PC-9 (cell line): ENCODE measurements at regions not wholly inside any gene's neighbourhood (a gene's known extent, or its start where the extent isn't known, plus 50 kb on each side); places are given as distances from the start of the nearest gene placed in this dataset.

Experiments
- BruUV-seq: library from RNA; stranded (reverse); fragments of 400-500 nt; replicated peaks from 2 replicates; lab custom pipeline; 2021; lab: Mats Ljungman, UMichigan
- CTCF ChIA-PET: fragments of 300-600 bp; sonication (Branson Sonifier 250); formaldehyde crosslinking; loops from one replicate; lab custom pipeline; 2022; ENCODE audit warnings: antibody characterized with exemption; lab: Charles Lee
- POLR2A ChIA-PET: fragments of 300-600 bp; sonication (Branson Sonifier 250); formaldehyde crosslinking; loops from one replicate; lab custom pipeline; 2022; ENCODE audit warnings: antibody characterized with exemption; ENCODE audit not compliant: unreplicated experiment; lab: Charles Lee
- DNase-seq, 2 experiments: peaks; one replicate each; pipeline versions ENCODE4 v3.0.0 to v3.0.0-alpha.2; 2015 to 2022; ENCODE audit warnings: mixed read lengths in 1 of 2
- H2AFZ ChIP-seq: fragments of 200-600 bp; sonication (generic); 2 replicates; pipeline ENCODE4 v1.8.1; 2017; ENCODE audit warnings: antibody characterized with exemption
- H3F3A ChIP-seq: fragments of 200-600 bp; sonication (generic); 2 replicates; pipeline ENCODE4 v1.8.1; 2017; ENCODE audit warnings: antibody characterized with exemption, mild to moderate bottlenecking, low read depth; ENCODE audit not compliant: insufficient read depth
- H3K27ac ChIP-seq: fragments of 200-600 bp; sonication (generic); 2 replicates; pipeline ENCODE4 v1.6.1; 2016; ENCODE audit warnings: mixed run types
- H3K27me3 ChIP-seq: fragments of 200-600 bp; sonication (generic); 2 replicates; pipeline ENCODE4 v1.6.1; 2016; ENCODE audit warnings: low read depth, mixed run types; ENCODE audit not compliant: insufficient read depth
- H3K36me3 ChIP-seq: fragments of 200-600 bp; sonication (generic); 2 replicates; pipeline ENCODE4 v1.6.1; 2016; ENCODE audit warnings: low read depth, mixed run types
- H3K4me1 ChIP-seq: fragments of 200-600 bp; sonication (generic); replicated peaks from 2 replicates; pipeline ENCODE4 v1.6.1; 2016; ENCODE audit warnings: mixed run types; ENCODE audit not compliant: insufficient read depth
- H3K4me2 ChIP-seq: fragments of 200-600 bp; sonication (generic); 2 replicates; pipeline ENCODE4 v1.6.1; 2017; ENCODE audit warnings: mixed run types
- H3K4me3 ChIP-seq: fragments of 200-600 bp; sonication (generic); 2 replicates; pipeline ENCODE4 v1.6.1; 2016; ENCODE audit warnings: mixed run types
- H3K79me2 ChIP-seq: fragments of 200-600 bp; sonication (generic); 2 replicates; pipeline ENCODE4 v1.6.1; 2017; ENCODE audit warnings: low read depth, mixed run types
- H3K9me2 ChIP-seq: fragments of 200-600 bp; sonication (generic); 2 replicates; pipeline ENCODE4 v1.8.1; 2017; ENCODE audit warnings: mild to moderate bottlenecking; ENCODE audit not compliant: insufficient read depth
- H3K9me3 ChIP-seq: fragments of 200-600 bp; sonication (generic); 2 replicates; pipeline ENCODE4 v1.8.1; 2016; ENCODE audit warnings: low read depth; ENCODE audit not compliant: insufficient read depth
- H4K20me1 ChIP-seq: fragments of 200-600 bp; sonication (generic); 2 replicates; pipeline ENCODE4 v1.8.1; 2017; ENCODE audit not compliant: insufficient read depth
- CTCF ChIP-seq: fragments of 200-600 bp; sonication (generic); conservative IDR thresholded peaks from 2 replicates; pipeline ENCODE4 v1.6.1; 2017; ENCODE audit warnings: mixed run types, antibody characterized with exemption, mild to moderate bottlenecking, moderate library complexity
- EZH2 ChIP-seq: fragments of 200-600 bp; sonication (generic); IDR thresholded peaks from 2 replicates; pipeline ENCODE4 v1.8.0; 2017; ENCODE audit warnings: antibody characterized with exemption, low read depth
- intact Hi-C: fragments of 100-400 bp; cut with micrococcal nuclease; formaldehyde crosslinking; loops from one replicate; pipeline ENCODE4 v1.10.0; 2022; ENCODE audit not compliant: unreplicated experiment

GRCh38 chr6:21648475-21649050 is 55.0 kb downstream of the SOX4 start:
- Histone ChIP-seq H3K4me2 (no peak overlapping the region), H3K4me3 (no peak overlapping the region), H3F3A (no peaks in the 10 kb centered on the region), H3K9me2 (no peaks in the 10 kb centered on the region), H3K27ac (no peak overlapping the region), H3K27me3 (no peaks in the 10 kb centered on the region), H4K20me1 (no peaks in the 10 kb centered on the region), H3K36me3 (no peaks in the 10 kb centered on the region), H3K4me1 (no peaks in the 10 kb centered on the region), H3K79me2 (no peaks in the 10 kb centered on the region), H2AFZ (no peak overlapping the region), H3K9me3 (no peaks in the 10 kb centered on the region)
- TF ChIP-seq EZH2 = no peak
- no peak for TF ChIP-seq CTCF
- ChIA-PET CTCF (no interaction called here), POLR2A (no interaction called here)
- no TSS peak for BruUV-seq
- DNase-seq = no peak
- intact Hi-C loops = no loop called here

GRCh38 chr6:21653323-21653722 is 59.8 kb downstream of the SOX4 start:
- no peak overlapping the region for H3K4me2 ChIP-seq
- H3K9me3 ChIP-seq = no peaks in the 10 kb centered on the region
- intact Hi-C loops = no loop called here
- TF ChIP-seq EZH2 = no peak
- TF ChIP-seq CTCF = no peak
- H3K27ac ChIP-seq = no peak overlapping the region
- H2AFZ ChIP-seq = no peak overlapping the region
- CTCF ChIA-PET = no interaction called here
- H3K4me3 ChIP-seq = no peak overlapping the region
- no peaks in the 10 kb centered on the region for H4K20me1 ChIP-seq
- POLR2A ChIA-PET = no interaction called here
- H3K4me1 ChIP-seq = no peaks in the 10 kb centered on the region
- no peaks in the 10 kb centered on the region for H3K9me2 ChIP-seq
- H3K79me2 ChIP-seq = no peaks in the 10 kb centered on the region
- no TSS peak for BruUV-seq
- no peaks in the 10 kb centered on the region for H3K27me3 ChIP-seq
- no peaks in the 10 kb centered on the region for H3F3A ChIP-seq
- no peaks in the 10 kb centered on the region for H3K36me3 ChIP-seq
- no peak for DNase-seq

- no peak overlapping the region for H3K4me2 ChIP-seq
- ChIA-PET CTCF (no interaction called here), POLR2A (interaction anchor here (0.8 kb wide), 1 partner anchor 325 kb away, joined by 4 read pairs; no protein-coding TSS in a partner anchor)
- intact Hi-C loops = no loop called here
- no peak overlapping the region for H3K27ac ChIP-seq
- no peaks in the 10 kb centered on the region for H3K9me3 ChIP-seq
- no peaks in the 10 kb centered on the region for H4K20me1 ChIP-seq
- no peaks in the 10 kb centered on the region for H3K27me3 ChIP-seq
- no peak for TF ChIP-seq EZH2
- no peak for TF ChIP-seq CTCF
- no peak overlapping the region for H3K4me3 ChIP-seq
- H2AFZ ChIP-seq = no peak overlapping the region
- H3K9me2 ChIP-seq = no peaks in the 10 kb centered on the region
- BruUV-seq = no TSS peak
- H3K79me2 ChIP-seq = no peaks in the 10 kb centered on the region
- DNase-seq = no peak
- H3F3A ChIP-seq = no peaks in the 10 kb centered on the region
- H3K4me1 ChIP-seq = no peaks in the 10 kb centered on the region
- H3K36me3 ChIP-seq = no peaks in the 10 kb centered on the region
Measured at GRCh38 chr6:21653905-21654304, 60.4 kb downstream of the SOX4 start.
